ENCODE measurements at regions not wholly inside any gene's neighbourhood (a gene's known extent, or its start where the extent isn't known, plus 50 kb on each side); places are given as distances from the start of the nearest gene placed in this dataset.

GRCh38 chr2:234310166-234310565, 186.7 kb downstream of the ARL4C start:
- H3K4me3 ChIP-seq (ENCODE audit: low read depth, low read length), result no peak overlapping the region
- TF ChIP-seq, protein P1, sequence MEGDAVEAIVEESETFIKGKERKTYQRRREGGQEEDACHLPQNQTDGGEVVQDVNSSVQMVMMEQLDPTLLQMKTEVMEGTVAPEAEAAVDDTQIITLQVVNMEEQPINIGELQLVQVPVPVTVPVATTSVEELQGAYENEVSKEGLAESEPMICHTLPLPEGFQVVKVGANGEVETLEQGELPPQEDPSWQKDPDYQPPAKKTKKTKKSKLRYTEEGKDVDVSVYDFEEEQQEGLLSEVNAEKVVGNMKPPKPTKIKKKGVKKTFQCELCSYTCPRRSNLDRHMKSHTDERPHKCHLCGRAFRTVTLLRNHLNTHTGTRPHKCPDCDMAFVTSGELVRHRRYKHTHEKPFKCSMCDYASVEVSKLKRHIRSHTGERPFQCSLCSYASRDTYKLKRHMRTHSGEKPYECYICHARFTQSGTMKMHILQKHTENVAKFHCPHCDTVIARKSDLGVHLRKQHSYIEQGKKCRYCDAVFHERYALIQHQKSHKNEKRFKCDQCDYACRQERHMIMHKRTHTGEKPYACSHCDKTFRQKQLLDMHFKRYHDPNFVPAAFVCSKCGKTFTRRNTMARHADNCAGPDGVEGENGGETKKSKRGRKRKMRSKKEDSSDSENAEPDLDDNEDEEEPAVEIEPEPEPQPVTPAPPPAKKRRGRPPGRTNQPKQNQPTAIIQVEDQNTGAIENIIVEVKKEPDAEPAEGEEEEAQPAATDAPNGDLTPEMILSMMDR (IDR thresholded peaks at IDR 0.05; ENCODE audit: low read depth, low read length, missing control alignments), result no peak
- no peak for DNase-seq (ENCODE audit: low read depth)

- TF ChIP-seq, protein P1 (IDR thresholded peaks at IDR 0.05; ENCODE audit: low read depth, low read length, missing control alignments), result no peak
- no peak overlapping the region for H3K4me3 ChIP-seq (ENCODE audit: low read depth, low read length)
- DNase-seq (ENCODE audit: low read depth), result no peak
Observed at GRCh38 chr2:234309431-234309830, 187.4 kb downstream of the ARL4C start.

GRCh38 chr2:234308813-234309195, 188.1 kb downstream of the ARL4C start:
- TF ChIP-seq, protein P1 (IDR thresholded peaks at IDR 0.05; ENCODE audit: low read depth, low read length, missing control alignments), result no peak
- H3K4me3 ChIP-seq (ENCODE audit: low read depth, low read length), result no peak overlapping the region
- DNase-seq (ENCODE audit: low read depth), result peak; percentile 73

DNA sequence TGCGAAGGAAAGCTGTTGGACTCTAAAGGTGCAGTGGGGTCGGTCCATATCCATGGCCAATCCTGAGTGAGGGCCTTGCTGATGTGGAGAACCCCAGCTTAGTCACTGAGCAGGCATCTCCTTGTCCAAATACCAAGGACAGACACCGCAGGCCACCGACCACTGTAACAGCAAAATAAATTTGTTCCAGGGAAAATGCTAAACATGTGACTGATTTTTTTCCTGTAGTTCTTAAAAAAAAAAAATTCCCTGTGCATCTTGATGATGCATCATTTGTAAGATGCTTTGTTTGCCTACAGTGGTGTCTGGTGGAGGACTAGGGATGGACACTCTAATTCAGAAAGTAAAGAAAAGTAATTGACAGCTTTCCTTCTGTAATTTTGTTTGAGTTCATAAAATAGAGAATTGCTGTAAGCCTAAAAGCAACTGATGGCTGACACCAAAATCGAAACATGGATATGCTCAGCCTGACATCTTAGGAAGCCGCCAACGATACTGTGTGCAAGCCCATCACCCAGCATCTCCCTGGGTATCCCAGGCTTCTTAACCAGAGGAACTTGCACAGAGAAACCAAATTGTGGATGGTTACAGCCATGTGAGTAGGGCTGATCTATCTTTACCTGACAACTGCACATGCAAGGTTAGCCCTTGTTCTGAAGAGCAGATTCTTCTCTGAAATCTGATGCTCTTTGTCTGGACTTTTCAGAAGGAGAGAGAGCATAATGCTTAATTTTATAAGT, 188.6 kb downstream of the ARL4C start:
- no peak for DNase-seq (ENCODE audit: low read depth)
- TF ChIP-seq, protein P1 (IDR thresholded peaks at IDR 0.05; ENCODE audit: low read depth, low read length, missing control alignments), result no peak
- H3K4me3 ChIP-seq (ENCODE audit: low read depth, low read length), result no peak overlapping the region

GRCh38 chr2:234307322-234307961, 189.4 kb downstream of the ARL4C start:
- TF ChIP-seq, protein P1 (IDR thresholded peaks at IDR 0.05; ENCODE audit: low read depth, low read length, missing control alignments), result no peak
- no peak overlapping the region for H3K4me3 ChIP-seq (ENCODE audit: low read depth, low read length)
- DNase-seq (ENCODE audit: low read depth), result no peak

GRCh38 chr2:234306426-234307173, 190.3 kb downstream of the ARL4C start:
- no peak for DNase-seq (ENCODE audit: low read depth)
- TF ChIP-seq, protein P1 (IDR thresholded peaks at IDR 0.05; ENCODE audit: low read depth, low read length, missing control alignments), result no peak
- H3K4me3 ChIP-seq (ENCODE audit: low read depth, low read length), result no peak overlapping the region

Data from GM12864 (cell line).